ENCODE measurements at regions not wholly inside any gene's neighbourhood (a gene's known extent, or its start where the extent isn't known, plus 50 kb on each side); places are given as distances from the start of the nearest gene placed in this dataset.

DNA sequence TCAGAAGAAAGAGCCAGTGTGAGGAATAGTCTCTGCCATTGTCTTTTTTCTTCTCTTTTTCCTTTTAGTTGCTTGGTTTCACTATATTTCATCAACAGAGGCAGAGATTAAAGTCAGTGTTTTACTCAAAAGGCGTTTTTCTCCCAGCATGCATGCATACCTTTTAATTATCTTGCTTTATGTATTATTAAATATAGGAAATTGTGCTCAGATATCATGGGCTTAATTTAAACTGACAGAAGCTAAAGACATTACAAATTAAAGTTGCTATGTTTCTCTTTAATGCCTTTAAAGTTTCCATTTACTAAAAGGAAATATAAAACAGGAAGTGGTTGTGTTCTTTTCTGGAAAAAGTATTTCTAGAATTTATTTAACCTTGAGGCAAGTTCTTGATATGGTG lies 223.3 kb upstream of the ATP5MC3 start:
- TF ChIP-seq, protein P1, sequence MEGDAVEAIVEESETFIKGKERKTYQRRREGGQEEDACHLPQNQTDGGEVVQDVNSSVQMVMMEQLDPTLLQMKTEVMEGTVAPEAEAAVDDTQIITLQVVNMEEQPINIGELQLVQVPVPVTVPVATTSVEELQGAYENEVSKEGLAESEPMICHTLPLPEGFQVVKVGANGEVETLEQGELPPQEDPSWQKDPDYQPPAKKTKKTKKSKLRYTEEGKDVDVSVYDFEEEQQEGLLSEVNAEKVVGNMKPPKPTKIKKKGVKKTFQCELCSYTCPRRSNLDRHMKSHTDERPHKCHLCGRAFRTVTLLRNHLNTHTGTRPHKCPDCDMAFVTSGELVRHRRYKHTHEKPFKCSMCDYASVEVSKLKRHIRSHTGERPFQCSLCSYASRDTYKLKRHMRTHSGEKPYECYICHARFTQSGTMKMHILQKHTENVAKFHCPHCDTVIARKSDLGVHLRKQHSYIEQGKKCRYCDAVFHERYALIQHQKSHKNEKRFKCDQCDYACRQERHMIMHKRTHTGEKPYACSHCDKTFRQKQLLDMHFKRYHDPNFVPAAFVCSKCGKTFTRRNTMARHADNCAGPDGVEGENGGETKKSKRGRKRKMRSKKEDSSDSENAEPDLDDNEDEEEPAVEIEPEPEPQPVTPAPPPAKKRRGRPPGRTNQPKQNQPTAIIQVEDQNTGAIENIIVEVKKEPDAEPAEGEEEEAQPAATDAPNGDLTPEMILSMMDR (IDR thresholded peaks at IDR 0.05 in 2 of 3, conservative IDR thresholded peaks at IDR 0.05 in 1 of 3; ENCODE audit: borderline replicate concordance in 1 of 3, insufficient read depth in 1 of 3, low read depth in 2 of 3, low read length in 2 of 3), result no peak
- TF ChIP-seq EZH2 (IDR thresholded peaks at IDR 0.05) (no peak), JUND (IDR thresholded peaks at IDR 0.05) (no peak)
